22Rv1 (cell line): ENCODE measurements at regions not wholly inside any gene's neighbourhood (a gene's known extent, or its start where the extent isn't known, plus 50 kb on each side); places are given as distances from the start of the nearest gene placed in this dataset.

ENCODE experiments used
- CTCF ChIP-seq: fragments of 450-650 bp; IDR thresholded peaks from 2 replicates; pipeline ENCODE4 v1.5.1; 2017; ENCODE audit warnings: mild to moderate bottlenecking
- ZFX ChIP-seq: fragments of 450-650 bp; IDR thresholded peaks from 2 replicates; pipeline ENCODE4 v1.6.1; 2017; ENCODE audit warnings: antibody characterized with exemption, borderline replicate concordance

GRCh38 chr15:98331676-98332075, 316.7 kb upstream of the IGF1R start:
- TF ChIP-seq CTCF, result no peak
- no peak for TF ChIP-seq ZFX
